NCI-H82 treated with DMSO at 0.1 percent for 48 hours (cell line): ENCODE measurements at regions not wholly inside any gene's neighbourhood (a gene's known extent, or its start where the extent isn't known, plus 50 kb on each side); places are given as distances from the start of the nearest gene placed in this dataset.

Experiments used
- DNase-seq: peaks from one replicate; lab custom pipeline; 2025; ENCODE audit not compliant: unreplicated experiment; lab: John Stamatoyannopoulos, UW

DNA sequence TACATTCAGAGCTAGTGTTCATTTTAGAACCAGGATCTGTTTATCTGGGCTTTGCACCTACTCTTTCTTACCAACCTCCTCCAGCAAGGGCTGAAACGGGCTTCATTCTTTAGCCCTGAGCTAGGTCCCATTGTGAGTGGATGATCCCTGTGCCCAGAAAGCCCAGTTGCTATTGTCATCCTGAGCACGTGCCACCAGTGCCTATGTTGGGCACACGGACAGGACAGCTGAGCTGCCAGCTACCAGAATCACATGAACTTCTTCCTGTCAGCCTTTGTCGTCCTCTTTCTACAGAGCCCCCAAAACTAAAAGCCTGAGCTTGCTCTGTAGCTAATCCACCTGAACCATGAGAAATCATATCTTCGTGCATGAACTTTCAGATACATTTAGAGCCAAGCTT, 74.4 kb upstream of the NTM start:
- no peak for DNase-seq

DNA sequence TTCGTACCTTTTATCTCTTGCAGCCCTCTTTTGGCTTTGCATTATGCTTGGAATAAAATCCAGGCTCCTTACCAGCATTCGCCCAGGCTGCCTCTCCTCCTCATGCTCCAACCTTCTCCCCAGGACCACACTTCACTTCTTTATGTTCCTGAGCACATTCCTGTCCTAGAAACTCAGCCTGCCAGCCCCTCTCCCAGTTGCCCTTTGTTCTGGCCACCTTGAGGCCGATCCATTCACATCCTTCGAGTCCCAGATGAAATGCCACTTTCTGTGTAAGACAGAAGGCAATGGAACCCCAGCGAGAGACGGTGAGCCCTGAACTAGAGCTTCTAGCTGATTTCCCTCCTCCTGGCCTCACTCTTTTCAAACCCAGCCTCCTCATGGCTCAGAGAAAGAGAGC, 73.0 kb upstream of the NTM start:
- no peak for DNase-seq

DNA sequence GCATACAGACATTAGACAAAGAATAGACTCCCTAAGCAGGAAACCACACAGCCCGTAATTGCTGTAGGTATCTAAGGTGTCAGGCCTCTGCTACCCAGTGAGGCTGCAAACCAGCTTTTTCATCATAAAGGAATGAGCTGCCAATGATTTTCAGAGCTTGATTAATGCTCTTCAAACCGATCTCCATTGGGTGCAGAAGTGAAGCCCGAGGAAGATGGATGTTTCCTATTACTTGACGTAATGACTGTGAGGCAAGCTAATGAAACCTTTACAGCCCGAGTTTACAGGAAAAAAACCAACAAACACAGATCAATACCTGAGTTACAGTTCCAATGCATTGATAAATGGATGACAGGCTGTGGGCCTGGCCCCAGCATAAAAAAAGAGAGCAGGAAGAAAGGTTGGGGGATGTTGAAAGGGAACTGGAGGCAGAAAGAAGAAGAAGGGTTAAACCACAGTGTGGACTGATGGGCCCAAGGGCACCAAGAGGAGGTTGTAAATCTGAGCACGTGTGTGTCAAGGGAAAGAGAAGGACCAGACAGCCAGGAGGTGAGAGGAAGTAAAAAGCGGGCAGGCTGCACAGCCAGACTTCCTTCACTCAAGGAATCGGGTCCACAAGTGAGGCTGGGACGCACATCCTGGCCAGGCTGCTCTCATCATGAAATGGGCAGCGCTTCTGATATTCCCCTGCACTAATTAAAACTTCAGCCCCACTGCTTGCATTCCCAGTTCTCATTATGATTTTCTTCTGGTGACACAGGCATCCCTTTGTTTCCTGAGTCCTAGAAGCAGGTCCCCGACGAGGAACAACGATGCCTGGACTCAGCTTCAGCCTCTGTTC, 70.6 kb upstream of the NTM start:
- no peak for DNase-seq

DNA sequence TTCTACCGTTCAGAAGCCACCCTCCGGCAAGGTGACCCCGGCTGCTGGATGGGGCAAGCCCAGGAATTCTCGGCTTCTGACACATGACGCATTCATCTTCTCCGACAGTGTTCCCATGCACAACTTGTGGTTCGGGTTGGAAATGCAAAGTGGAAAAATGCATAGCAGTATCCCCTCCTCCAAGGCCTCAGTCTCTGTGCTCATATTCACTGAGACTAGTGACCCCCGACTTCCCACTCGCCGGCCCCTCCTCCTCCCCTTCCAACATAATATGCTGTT, 70.0 kb upstream of the NTM start:
- DNase-seq: no peak

DNA sequence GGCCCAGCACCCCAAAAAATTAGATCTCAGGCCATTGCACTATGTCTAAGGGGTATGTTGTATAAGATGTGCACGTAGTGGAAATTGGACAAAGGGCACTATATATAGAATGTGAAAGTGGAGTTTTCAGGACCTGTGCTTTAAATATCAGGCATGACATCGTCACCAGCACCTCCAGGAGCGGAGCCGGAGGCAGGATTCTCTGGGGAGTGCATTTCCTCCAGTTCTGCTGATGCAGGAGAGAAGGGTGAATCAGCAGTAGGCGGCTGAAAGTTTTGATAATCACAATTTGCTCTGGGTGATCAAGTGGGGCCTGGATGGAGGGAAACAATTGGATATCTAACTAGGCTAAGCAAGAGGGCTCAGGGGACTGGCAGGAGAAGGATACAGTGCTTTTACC, 69.1 kb upstream of the NTM start:
- DNase-seq: no peak

DNA sequence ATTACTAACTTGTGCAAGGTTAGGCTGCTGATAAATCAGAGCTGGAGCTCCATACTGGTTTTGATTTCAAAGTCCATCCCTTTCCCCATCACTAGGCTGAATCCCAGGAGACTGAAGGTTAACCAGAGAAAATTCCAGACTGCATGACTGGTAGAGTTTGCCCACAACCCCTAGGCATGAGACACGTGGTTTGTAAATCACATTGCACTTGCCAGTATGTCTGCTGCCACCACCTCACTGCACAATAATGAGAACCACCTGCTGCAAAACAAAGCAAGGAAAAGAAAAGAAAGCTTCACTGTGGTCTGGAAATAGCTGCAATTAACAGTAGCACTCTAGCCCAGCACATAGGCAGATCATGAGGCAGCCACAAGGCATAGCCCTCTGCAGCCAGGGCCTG, 67.6 kb upstream of the NTM start:
- no peak for DNase-seq

DNA sequence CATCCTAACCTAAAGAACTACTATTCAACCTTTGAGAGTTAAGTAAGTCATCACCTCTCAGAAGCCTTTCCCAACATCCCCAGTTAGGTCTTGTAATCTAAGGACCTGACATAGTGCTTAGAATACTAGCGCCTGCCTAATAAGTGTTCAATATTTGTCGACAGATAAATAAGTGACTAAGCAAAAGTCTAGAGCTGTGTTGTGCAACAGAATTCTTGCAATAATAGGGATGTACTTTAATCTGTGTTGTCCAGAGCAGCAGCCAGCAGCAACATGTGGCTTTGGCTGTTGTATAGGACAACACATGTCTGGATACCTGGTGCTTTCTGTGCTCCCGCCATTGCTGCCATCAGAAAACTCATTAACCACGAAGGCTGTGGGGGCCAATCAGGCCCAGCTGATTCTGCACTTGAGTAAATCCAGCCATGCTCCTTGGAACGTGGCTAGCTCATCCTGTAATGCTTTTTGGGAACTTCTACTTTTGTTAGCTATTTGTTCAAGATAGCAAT, 66.8 kb upstream of the NTM start:
- DNase-seq: no peak

DNA sequence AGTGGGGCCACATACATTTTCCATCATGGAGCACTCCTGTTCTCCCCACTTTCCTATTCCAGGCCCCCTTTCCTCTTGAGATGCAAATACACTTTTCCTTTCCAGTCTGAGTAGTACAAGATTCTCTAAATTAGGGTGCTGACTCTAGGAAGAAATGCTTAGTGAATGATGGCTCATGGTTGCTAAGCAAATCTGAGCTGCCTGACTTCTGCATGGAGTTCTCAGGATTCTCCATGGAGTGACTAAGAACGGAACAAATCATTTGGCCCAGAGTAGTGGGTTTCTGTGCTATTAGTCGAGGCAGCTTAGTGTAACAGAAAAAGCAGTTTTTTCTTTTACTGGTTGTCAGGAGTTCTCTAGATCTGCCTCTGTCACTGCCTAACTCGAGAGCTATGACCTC, 65.4 kb upstream of the NTM start:
- DNase-seq: no peak

DNA sequence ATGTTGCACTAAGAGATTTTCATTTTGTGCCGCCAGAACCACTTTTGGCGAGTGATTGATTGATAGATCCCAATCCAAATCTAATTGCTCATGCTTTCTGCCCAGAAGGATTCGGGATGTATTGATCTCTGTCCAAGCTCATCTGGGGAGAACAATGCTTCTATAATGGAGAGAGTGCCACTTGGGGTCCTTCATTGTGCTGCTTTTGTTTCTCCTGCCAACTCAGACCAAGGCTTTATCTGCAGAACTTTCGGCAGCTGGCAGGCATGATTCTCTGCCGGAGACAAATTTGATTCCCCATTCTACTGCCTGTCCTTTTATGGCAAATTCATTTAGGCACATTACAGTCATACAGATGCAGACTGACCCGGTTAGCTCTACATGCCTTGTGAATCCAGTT, 62.9 kb upstream of the NTM start:
- DNase-seq: no peak

DNA sequence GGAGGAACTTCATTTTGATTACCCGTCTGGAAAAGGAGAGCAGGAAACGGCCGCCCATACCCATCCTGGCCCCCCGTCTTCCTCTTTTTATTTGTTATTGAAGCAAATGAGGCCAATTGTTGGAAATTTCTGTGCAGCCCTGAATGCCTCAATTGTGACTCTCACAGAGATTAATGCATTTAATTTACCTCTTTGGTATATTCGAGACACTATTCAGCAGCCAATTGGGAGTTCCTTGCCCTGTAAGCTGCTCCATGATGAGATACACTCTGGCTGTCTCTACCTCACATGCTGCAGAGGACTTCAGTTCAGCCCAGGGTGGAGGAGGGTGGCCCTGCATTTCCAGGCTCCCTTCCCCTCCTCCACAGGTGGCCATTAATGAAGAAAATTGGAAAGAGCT, 60.6 kb upstream of the NTM start:
- DNase-seq: no peak

DNA sequence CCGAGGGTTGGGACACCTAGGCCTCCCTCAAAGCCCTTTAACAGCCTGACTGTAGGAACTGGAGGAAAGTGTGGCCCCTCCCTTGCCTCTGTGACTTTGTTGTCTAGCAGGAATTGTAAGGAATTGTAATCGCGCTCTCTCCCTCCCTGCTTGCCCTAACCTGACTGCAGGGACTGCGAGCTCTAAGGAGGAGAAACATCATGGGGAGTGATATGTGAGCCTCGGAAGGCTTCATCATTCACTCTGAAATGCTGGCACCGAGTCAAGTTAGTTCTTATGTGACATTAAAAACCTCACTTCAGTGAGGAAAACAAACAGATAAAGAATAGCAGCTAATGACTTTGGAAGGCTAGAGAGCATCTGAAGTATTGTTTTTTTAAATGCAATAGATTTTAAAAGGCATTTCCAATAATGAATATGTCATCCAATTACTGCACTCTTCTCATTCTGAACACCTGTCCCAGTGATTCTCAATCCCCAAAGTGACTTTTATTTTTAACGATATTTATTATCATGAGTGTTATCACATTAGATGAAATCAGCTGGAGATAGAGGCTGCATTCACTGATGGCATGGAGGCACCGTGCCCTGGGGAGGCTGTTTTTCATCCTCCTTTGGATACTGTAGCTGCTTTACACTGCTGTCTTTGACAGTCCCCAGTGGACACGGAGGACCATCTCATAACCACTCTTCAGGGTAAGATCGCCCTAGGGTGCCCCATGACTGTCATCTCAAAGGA, 58.5 kb upstream of the NTM start:
- DNase-seq: no peak
